Nucleus accumbens (tissue), 56 donors: ENCODE measurements at regions not wholly inside any gene's neighbourhood (a gene's known extent, or its start where the extent isn't known, plus 50 kb on each side); places are given as distances from the start of the nearest gene placed in this dataset.

ENCODE experiments used
- DNase-seq, 56 donors: peaks; one replicate each; lab custom pipeline; 2025; lab: John Stamatoyannopoulos, UW

GRCh38 chr5:11997942-11998341 lies 93.7 kb upstream of the CTNND2 start:
- no peak for DNase-seq

- no peak for DNase-seq
These were observed 88.3 kb upstream of the CTNND2 start for GRCh38 chr5:11992518-11992917.

- no peak for DNase-seq
These were observed 81.7 kb upstream of the CTNND2 start for GRCh38 chr5:11985993-11986392.

GRCh38 chr5:11984196-11984595 lies 80.0 kb upstream of the CTNND2 start:
- DNase-seq: no peak

- DNase-seq: no peak
These were observed 77.7 kb upstream of the CTNND2 start for GRCh38 chr5:11981986-11982385.

GRCh38 chr5:11977904-11978303 lies 73.7 kb upstream of the CTNND2 start:
- DNase-seq: no peak

GRCh38 chr5:11973469-11973868 lies 69.2 kb upstream of the CTNND2 start:
- DNase-seq: no peak

- no peak for DNase-seq
These were observed 59.0 kb upstream of the CTNND2 start for GRCh38 chr5:11963227-11963626.

GRCh38 chr5:11962122-11962521 lies 57.9 kb upstream of the CTNND2 start:
- no peak for DNase-seq

- DNase-seq: no peak
These were observed 54.1 kb upstream of the CTNND2 start for GRCh38 chr5:11958321-11958720.

- no peak for DNase-seq
These were observed 51.1 kb upstream of the CTNND2 start for GRCh38 chr5:11955331-11955730.
